ENCODE measurements at regions not wholly inside any gene's neighbourhood (a gene's known extent, or its start where the extent isn't known, plus 50 kb on each side); places are given as distances from the start of the nearest gene placed in this dataset.

DNA sequence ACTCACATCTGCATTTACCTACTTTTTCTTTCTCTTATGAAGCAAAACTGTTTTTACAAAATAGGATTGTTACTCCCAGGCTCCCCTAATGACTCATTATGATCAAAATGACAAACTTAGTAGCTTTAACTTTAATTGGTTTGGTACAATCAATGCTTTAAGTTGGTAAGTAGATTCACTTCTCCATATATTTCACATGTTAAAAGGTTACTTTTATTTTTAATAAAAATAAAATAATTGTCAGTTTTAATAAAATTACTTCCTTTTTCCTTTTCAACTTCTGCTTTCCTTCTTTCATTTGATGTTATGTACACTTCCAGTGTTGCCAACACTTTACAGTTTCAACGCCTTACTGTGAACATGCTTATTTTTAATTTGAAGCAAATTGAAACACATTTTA is 477.6 kb downstream of the SETD4 start:
- Histone ChIP-seq H3K4me1 (ENCODE audit: control insufficient read depth, insufficient read depth, low read length) (0 out of 2 replicates have a peak, but pooled peaks cover 1% of the 10 kb centered on the region), H3K27me3 (ENCODE audit: control insufficient read depth, insufficient read depth, low read length) (no peaks in the 10 kb centered on the region), H3K9me3 (ENCODE audit: control insufficient read depth, insufficient read depth, low read length) (no peaks in the 10 kb centered on the region), H3K27ac (ENCODE audit: low read length) (no peak overlapping the region), H3K4me3 (ENCODE audit: low read length) (no peak overlapping the region), H3K36me3 (ENCODE audit: control insufficient read depth, insufficient read depth, low read length) (no peaks in the 10 kb centered on the region)
- no peak for DNase-seq (ENCODE audit: low read depth, low spot score)
- no CpG with 5 or more reads among the region's 1 CpG for WGBS (ENCODE audit: insufficient coverage, insufficient read length)

DNA sequence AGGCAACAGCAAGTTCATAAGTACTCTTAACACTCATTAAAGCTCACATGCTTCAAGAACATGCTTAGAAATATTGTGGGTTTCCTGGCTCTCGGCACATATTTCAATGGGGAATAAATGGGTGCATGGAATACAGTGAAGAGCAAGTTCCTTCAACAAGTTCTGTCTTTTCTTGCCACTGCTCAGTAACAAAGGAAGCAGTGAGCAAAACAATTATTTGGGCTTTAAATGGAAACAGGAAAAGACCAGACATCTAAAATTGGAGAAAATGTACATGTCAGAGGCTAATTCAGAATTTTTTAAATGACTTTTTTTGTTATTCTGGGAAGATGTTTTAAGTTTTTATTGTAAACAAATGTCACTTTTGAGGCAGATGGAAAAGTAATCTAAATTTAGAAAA is 478.7 kb downstream of the SETD4 start:
- DNase-seq (ENCODE audit: low read depth, low spot score) = no peak
- Histone ChIP-seq H3K4me3 (ENCODE audit: low read length) (no peak overlapping the region), H3K9me3 (ENCODE audit: control insufficient read depth, insufficient read depth, low read length) (no peaks in the 10 kb centered on the region), H3K27me3 (ENCODE audit: control insufficient read depth, insufficient read depth, low read length) (no peaks in the 10 kb centered on the region), H3K4me1 (ENCODE audit: control insufficient read depth, insufficient read depth, low read length) (no peaks in the 10 kb centered on the region), H3K36me3 (ENCODE audit: control insufficient read depth, insufficient read depth, low read length) (no peaks in the 10 kb centered on the region), H3K27ac (ENCODE audit: low read length) (no peak overlapping the region)
- WGBS (ENCODE audit: insufficient coverage, insufficient read length) = no CpG with 5 or more reads among the region's 1 CpG

DNA sequence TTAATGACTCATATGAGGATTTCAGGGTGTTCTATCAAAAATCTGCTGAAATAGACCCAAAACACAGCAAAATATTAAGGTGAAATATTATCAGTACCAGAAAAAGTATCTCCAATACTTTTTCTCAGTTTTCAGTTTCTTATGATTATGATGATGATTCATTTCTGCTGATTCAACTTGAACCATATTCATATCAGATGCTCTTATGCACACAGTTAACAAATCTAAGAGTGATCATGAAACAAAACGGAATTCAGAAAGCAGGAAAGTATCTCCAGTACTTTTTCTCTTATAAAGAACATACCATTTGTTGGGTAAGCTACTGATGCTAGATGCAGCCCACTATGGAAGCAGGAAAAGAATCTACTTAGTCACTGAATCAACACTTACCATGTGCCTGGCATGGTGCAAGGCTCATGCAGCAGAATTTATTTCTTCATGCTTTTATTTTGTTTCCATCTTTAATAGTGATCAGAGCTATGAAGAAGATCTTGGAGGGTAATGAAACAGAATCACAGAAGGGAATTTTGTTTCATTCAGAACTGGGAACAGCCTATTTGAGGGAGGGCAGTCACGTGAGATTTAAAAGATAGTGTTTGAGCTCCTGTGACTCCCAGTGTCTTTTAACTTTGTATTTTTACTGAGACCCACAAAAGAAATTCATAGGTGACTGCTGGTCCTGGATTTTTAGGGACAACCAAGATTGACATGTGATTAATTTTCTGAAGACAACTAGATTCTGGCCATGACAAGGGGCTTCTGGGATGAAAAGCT is 480.6 kb downstream of the SETD4 start:
- no peak for DNase-seq (ENCODE audit: low read depth, low spot score)
- no peaks in the 10 kb centered on the region for H3K27me3 ChIP-seq (ENCODE audit: control insufficient read depth, insufficient read depth, low read length)
- H3K4me1 ChIP-seq (ENCODE audit: control insufficient read depth, insufficient read depth, low read length) = no peaks in the 10 kb centered on the region
- H3K4me3 ChIP-seq (ENCODE audit: low read length) = no peak overlapping the region
- no CpG with 5 or more reads among the region's 2 CpGs for WGBS (ENCODE audit: insufficient coverage, insufficient read length)
- no peaks in the 10 kb centered on the region for H3K9me3 ChIP-seq (ENCODE audit: control insufficient read depth, insufficient read depth, low read length)
- H3K36me3 ChIP-seq (ENCODE audit: control insufficient read depth, insufficient read depth, low read length) = no peaks in the 10 kb centered on the region
- no peak overlapping the region for H3K27ac ChIP-seq (ENCODE audit: low read length)

DNA sequence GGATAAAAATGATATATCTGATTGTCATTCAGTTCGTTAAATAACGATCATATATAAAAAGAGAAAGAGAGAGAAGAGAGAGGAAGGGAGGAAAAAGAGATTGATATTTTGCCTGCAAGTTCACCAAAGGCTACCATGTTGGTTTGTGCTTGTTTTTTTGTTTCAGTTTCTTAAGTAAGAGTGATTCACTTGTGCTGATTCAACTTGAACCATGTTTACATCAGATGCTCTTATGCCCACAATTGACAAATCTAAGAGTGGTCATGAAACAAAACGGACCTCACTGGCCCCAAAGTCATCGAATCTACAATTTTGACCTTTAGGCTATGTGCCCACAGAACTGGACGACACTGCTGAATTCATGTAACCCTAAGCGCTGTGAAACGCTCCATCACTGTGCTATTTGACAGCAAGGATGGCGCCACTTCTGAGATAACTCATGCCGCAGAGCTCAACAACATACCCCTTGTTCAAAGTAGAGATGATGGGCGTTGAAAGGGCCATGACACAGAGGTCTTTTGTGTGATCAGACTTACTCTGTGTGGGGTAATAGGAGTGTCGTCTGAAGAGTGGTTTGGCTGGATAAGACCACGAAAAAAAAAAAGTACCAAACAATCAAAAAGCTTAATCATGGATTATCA is 481.4 kb downstream of the SETD4 start:
- no peak overlapping the region for H3K27ac ChIP-seq (ENCODE audit: low read length)
- DNase-seq (ENCODE audit: low read depth, low spot score) = no peak
- no peaks in the 10 kb centered on the region for H3K4me1 ChIP-seq (ENCODE audit: control insufficient read depth, insufficient read depth, low read length)
- H3K36me3 ChIP-seq (ENCODE audit: control insufficient read depth, insufficient read depth, low read length) = no peaks in the 10 kb centered on the region
- WGBS (ENCODE audit: insufficient coverage, insufficient read length) = 100% methylated on average over 2 of the region's 12 CpGs
- H3K4me3 ChIP-seq (ENCODE audit: low read length) = no peak overlapping the region
- no peaks in the 10 kb centered on the region for H3K9me3 ChIP-seq (ENCODE audit: control insufficient read depth, insufficient read depth, low read length)
- H3K27me3 ChIP-seq (ENCODE audit: control insufficient read depth, insufficient read depth, low read length) = no peaks in the 10 kb centered on the region

DNA sequence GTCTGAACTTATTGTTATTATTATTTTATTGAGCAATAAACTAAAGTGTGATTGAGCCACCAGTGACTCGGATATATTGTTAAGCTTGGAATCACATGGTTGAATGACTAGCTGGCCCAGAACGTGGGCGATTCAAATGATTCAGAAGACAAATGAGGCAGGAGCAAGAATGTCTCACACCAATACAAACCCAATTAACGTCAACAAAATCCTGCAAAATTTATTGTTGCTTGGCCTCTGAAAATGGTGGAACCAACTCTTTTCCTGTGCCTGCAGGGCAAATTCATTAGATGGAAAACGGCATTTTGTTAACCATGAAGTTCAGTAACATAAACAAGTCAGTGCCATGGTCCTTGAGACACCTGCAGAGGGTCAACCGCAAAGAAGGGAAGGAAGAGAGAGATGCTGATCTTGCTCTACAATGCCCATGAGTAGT is 482.0 kb downstream of the SETD4 start:
- DNase-seq (ENCODE audit: low read depth, low spot score) = no peak
- no peaks in the 10 kb centered on the region for H3K4me1 ChIP-seq (ENCODE audit: control insufficient read depth, insufficient read depth, low read length)
- no peaks in the 10 kb centered on the region for H3K9me3 ChIP-seq (ENCODE audit: control insufficient read depth, insufficient read depth, low read length)
- no peak overlapping the region for H3K27ac ChIP-seq (ENCODE audit: low read length)
- H3K27me3 ChIP-seq (ENCODE audit: control insufficient read depth, insufficient read depth, low read length) = no peaks in the 10 kb centered on the region
- WGBS (ENCODE audit: insufficient coverage, insufficient read length) = no CpG with 5 or more reads among the region's 6 CpGs
- H3K4me3 ChIP-seq (ENCODE audit: low read length) = no peak overlapping the region
- no peaks in the 10 kb centered on the region for H3K36me3 ChIP-seq (ENCODE audit: control insufficient read depth, insufficient read depth, low read length)

DNA sequence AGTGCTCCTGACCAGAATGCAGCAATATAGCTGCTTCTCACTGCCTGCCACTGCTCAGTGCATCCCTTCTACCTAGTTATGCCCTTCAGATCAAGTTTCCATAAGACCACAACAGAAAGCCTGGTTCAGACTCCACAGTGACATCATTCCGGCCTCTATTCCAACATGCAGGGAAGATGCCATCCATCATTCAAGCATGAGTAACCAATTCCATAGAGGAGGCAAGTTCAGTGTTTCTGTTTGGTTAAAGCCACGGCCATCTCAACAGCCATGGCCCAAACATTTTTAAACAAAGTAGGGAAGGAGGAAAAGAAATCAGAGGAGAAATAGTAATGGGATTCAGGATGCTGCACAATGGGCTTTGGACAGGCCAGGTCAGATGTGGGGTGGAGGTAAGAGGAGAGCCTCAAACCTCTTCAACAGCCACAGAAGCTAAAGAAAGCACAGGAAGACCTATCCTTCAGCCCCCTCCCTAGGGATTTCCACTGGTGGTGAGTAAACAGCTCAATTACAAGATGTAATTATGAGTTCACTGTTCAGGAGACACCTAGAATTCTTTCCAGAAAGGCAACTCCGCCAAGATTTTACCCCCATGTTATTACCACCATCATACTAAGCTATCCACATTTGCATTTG is 484.9 kb downstream of the SETD4 start:
- Histone ChIP-seq H3K9me3 (ENCODE audit: control insufficient read depth, insufficient read depth, low read length) (no peaks in the 10 kb centered on the region), H3K27ac (ENCODE audit: low read length) (no peak overlapping the region), H3K4me3 (ENCODE audit: low read length) (no peak overlapping the region), H3K36me3 (ENCODE audit: control insufficient read depth, insufficient read depth, low read length) (no peaks in the 10 kb centered on the region), H3K27me3 (ENCODE audit: control insufficient read depth, insufficient read depth, low read length) (no peaks in the 10 kb centered on the region), H3K4me1 (ENCODE audit: control insufficient read depth, insufficient read depth, low read length) (no peaks in the 10 kb centered on the region)
- no peak for DNase-seq (ENCODE audit: low read depth, low spot score)
- no CpG with 5 or more reads among the region's 3 CpGs for WGBS (ENCODE audit: insufficient coverage, insufficient read length)

DNA sequence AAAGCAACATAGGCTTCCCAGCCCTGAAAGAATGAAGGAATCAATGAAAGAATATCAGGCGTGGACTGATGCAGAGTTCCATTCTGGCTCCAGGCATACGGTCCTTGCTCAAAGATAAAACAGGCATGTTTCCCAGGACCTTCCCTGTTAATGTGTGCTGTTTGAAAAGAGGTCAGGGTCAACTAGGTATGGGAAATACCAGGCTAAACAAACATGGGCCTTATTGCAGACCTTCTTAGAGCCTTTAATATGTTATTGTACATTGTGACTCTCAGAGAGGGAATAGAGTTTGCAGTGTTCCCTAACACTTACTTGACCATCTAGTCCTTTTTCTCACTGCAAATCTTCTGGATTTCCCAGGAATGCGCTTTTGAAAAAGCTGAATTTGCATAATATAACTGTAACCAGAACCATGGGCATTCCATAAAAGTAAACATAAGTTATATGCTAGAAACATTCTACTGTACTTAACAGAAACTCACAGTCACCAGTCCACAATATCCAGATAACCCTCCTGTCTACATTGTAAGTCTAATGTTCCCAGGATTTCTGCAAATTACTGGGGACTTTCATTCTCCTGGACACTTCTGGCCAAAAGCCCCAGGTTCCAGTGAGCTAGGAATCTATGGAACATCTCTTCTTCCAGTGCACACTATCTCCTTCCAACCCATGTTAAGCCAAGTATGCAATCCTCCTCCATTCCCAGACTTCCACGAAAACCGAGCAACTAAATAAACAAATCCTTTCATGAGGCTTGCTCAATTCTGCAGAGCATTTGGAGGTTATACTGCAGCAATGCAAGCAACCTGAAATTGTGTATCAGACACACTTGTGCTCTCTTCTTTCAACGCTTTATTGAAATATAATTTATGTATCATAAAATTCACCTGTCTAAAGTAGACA is 486.6 kb downstream of the SETD4 start:
- no peaks in the 10 kb centered on the region for H3K9me3 ChIP-seq (ENCODE audit: control insufficient read depth, insufficient read depth, low read length)

DNA sequence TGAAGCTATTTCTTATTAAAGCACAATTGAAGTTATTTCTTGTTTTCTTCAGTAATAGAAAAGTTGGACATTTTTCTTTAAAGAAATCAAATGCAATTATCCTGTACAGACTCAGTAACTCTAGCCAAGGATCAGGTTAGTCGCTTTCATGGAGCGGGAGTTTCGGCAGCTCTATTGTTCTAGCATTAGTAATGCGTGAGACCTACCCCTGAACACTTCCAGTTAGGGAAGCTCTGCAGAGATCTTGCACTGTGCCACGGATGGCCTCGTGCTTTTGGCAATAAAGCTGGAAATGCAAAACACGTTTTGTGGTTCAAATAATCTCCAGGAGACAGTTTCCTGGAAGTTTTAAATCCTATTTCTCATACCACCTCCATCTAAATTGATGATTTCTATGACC is 488.4 kb downstream of the SETD4 start:
- no peaks in the 10 kb centered on the region for H3K27me3 ChIP-seq (ENCODE audit: control insufficient read depth, insufficient read depth, low read length)
- no CpG with 5 or more reads among the region's 7 CpGs for WGBS (ENCODE audit: insufficient coverage, insufficient read length)
- no peak overlapping the region for H3K4me3 ChIP-seq (ENCODE audit: low read length)
- no peaks in the 10 kb centered on the region for H3K9me3 ChIP-seq (ENCODE audit: control insufficient read depth, insufficient read depth, low read length)
- no peak for DNase-seq (ENCODE audit: low read depth, low spot score)
- no peaks in the 10 kb centered on the region for H3K36me3 ChIP-seq (ENCODE audit: control insufficient read depth, insufficient read depth, low read length)
- no peak overlapping the region for H3K27ac ChIP-seq (ENCODE audit: low read length)
- H3K4me1 ChIP-seq (ENCODE audit: control insufficient read depth, insufficient read depth, low read length) = no peaks in the 10 kb centered on the region

More for the DNA sequence above, 486.6 kb downstream of the SETD4 start:
- no peaks in the 10 kb centered on the region for H3K36me3 ChIP-seq (ENCODE audit: control insufficient read depth, insufficient read depth, low read length)
- no peak overlapping the region for H3K27ac ChIP-seq (ENCODE audit: low read length)
- WGBS (ENCODE audit: insufficient coverage, insufficient read length) = no CpG with 5 or more reads among the region's 6 CpGs
- H3K27me3 ChIP-seq (ENCODE audit: control insufficient read depth, insufficient read depth, low read length) = no peaks in the 10 kb centered on the region
- no peak overlapping the region for H3K4me3 ChIP-seq (ENCODE audit: low read length)
- H3K4me1 ChIP-seq (ENCODE audit: control insufficient read depth, insufficient read depth, low read length) = no peaks in the 10 kb centered on the region
- DNase-seq (ENCODE audit: low read depth, low spot score) = no peak

DNA sequence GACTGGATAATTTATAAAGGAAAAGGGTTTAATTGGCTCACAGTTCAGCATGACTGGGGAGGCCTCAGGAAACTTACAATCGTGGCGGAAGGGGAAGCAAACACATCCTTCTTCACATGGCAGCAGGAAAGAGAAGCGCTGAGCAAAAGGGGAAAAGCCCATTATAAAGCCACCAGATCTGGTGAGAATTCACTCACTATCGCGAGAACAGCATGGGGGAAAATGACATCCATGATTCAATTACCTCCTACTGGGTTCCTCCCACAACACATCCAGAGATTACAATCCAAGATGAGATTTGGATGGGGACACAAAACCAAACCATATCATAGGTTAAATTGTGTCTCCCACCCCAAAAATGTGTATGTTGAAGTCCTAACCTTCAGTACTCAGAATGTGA is 491.7 kb downstream of the SETD4 start:
- no peaks in the 10 kb centered on the region for H3K27me3 ChIP-seq (ENCODE audit: control insufficient read depth, insufficient read depth, low read length)
- DNase-seq (ENCODE audit: low read depth, low spot score) = no peak
- WGBS (ENCODE audit: insufficient coverage, insufficient read length) = no CpG with 5 or more reads among the region's 5 CpGs

DNA sequence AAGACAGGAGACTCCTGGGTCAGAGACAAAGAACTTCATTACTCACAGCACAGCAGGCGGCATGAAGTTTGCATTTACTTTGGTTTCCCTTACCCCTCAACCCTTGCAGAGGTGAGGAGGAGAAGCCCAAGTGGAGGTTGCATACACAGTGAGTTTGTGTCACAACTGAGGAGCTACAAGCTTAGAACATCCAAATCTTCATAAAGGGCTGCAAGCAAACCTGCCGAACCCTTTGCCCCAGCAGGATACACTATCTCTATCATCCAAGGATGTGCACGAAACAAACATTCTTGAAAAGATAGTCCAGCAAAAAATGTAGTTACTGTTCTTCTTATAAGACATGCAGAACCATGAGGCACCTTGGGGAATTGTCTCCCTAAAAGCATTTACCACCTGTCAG is 493.5 kb downstream of the SETD4 start:
- Histone ChIP-seq H3K4me3 (ENCODE audit: low read length) (no peak overlapping the region), H3K36me3 (ENCODE audit: control insufficient read depth, insufficient read depth, low read length) (no peaks in the 10 kb centered on the region), H3K4me1 (ENCODE audit: control insufficient read depth, insufficient read depth, low read length) (peaks cover 3% of the 10 kb centered on the region), H3K27ac (ENCODE audit: low read length) (no peak overlapping the region), H3K27me3 (ENCODE audit: control insufficient read depth, insufficient read depth, low read length) (no peaks in the 10 kb centered on the region), H3K9me3 (ENCODE audit: control insufficient read depth, insufficient read depth, low read length) (no peaks in the 10 kb centered on the region)
- WGBS (ENCODE audit: insufficient coverage, insufficient read length) = no CpG with 5 or more reads among the region's 3 CpGs
- no peak for DNase-seq (ENCODE audit: low read depth, low spot score)

More for the DNA sequence above, 491.7 kb downstream of the SETD4 start:
- H3K4me3 ChIP-seq (ENCODE audit: low read length) = no peak overlapping the region
- no peak overlapping the region for H3K27ac ChIP-seq (ENCODE audit: low read length)
- peaks cover 3% of the 10 kb centered on the region for H3K4me1 ChIP-seq (ENCODE audit: control insufficient read depth, insufficient read depth, low read length)
- no peaks in the 10 kb centered on the region for H3K9me3 ChIP-seq (ENCODE audit: control insufficient read depth, insufficient read depth, low read length)
- no peaks in the 10 kb centered on the region for H3K36me3 ChIP-seq (ENCODE audit: control insufficient read depth, insufficient read depth, low read length)

Data from iPS DF 6.9 (cell line).